ENCODE measurements at regions not wholly inside any gene's neighbourhood (a gene's known extent, or its start where the extent isn't known, plus 50 kb on each side); places are given as distances from the start of the nearest gene placed in this dataset.
"Not testable (repeated sequence)": the region's sequence is repeated elsewhere in the genome, so short reads cannot be mapped to it uniquely, and the experiment has no call there.

GRCh38 chr3:130826516-130827182 is 67.2 kb upstream of the ATP2C1 start:
- intact Hi-C loops (cut with micrococcal nuclease), result no loop called here
- no peak for DNase-seq
- no peaks in the 10 kb centered on the region for H3K9me3 Mint-ChIP-seq
- no peak for TF ChIP-seq CTCF (IDR thresholded peaks at IDR 0.05)
- H3K27ac Mint-ChIP-seq, result no peak overlapping the region
- H3K27me3 Mint-ChIP-seq, result peaks cover 4% of the 10 kb centered on the region
- POLR2A ChIA-PET, result no interaction called here
- H3K4me3 Mint-ChIP-seq, result no peak overlapping the region
- H3K36me3 Mint-ChIP-seq (ENCODE audit: low read depth), result no peaks in the 10 kb centered on the region
- no peaks in the 10 kb centered on the region for H3K4me1 Mint-ChIP-seq (ENCODE audit: low read depth)
- no peak for ATAC-seq
- CTCF ChIA-PET, result no interaction called here

DNA sequence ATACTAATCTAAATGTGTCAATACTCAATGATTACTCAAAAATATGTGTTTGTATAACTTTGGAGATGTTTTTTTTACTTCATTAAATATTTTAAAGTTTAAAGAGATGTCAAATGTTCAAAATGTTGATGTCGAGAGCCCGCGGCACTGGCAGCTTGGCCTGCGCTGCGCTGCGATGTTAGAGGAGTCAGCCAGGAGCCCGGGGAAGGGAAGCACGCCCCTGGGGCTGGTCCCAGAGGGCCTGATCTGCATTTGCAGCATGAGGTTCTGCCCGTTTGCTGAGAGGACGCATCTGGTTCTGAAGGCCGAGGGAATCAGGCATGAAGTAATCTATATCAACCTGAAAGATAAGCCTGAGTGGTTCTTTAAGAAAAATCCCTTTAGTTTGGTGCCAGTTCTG is 66.4 kb upstream of the ATP2C1 start:
- no peak for TF ChIP-seq CTCF (IDR thresholded peaks at IDR 0.05)
- Mint-ChIP-seq H3K36me3 (ENCODE audit: low read depth) (no peaks in the 10 kb centered on the region), H3K4me1 (ENCODE audit: low read depth) (no peaks in the 10 kb centered on the region), H3K27ac (no peak overlapping the region), H3K27me3 (peaks cover 4% of the 10 kb centered on the region), H3K4me3 (no peak overlapping the region), H3K9me3 (no peaks in the 10 kb centered on the region)
- ATAC-seq (no peak), DNase-seq (no peak)
- CTCF ChIA-PET, result interaction anchor here (1.2 kb wide), 1 partner anchor 11 kb away, joined by 3 read pairs; no protein-coding TSS in a partner anchor
- intact Hi-C loops (cut with micrococcal nuclease), result no loop called here
- POLR2A ChIA-PET, result interaction anchor here (0.7 kb wide), 1 partner anchor 65 kb away, joined by 3 read pairs; no protein-coding TSS in a partner anchor

GRCh38 chr3:130828948-130829947 is 64.6 kb upstream of the ATP2C1 start:
- DNase-seq (no peak), ATAC-seq (no peak)
- Mint-ChIP-seq H3K27me3 (peaks cover 2% of the 10 kb centered on the region), H3K4me1 (ENCODE audit: low read depth) (no peaks in the 10 kb centered on the region), H3K27ac (no peak overlapping the region), H3K36me3 (ENCODE audit: low read depth) (no peaks in the 10 kb centered on the region), H3K9me3 (no peaks in the 10 kb centered on the region), H3K4me3 (no peak overlapping the region)
- intact Hi-C loops (cut with micrococcal nuclease), result no loop called here
- ChIA-PET CTCF (no interaction called here), POLR2A (no interaction called here)
- TF ChIP-seq CTCF (IDR thresholded peaks at IDR 0.05), result no peak

DNA sequence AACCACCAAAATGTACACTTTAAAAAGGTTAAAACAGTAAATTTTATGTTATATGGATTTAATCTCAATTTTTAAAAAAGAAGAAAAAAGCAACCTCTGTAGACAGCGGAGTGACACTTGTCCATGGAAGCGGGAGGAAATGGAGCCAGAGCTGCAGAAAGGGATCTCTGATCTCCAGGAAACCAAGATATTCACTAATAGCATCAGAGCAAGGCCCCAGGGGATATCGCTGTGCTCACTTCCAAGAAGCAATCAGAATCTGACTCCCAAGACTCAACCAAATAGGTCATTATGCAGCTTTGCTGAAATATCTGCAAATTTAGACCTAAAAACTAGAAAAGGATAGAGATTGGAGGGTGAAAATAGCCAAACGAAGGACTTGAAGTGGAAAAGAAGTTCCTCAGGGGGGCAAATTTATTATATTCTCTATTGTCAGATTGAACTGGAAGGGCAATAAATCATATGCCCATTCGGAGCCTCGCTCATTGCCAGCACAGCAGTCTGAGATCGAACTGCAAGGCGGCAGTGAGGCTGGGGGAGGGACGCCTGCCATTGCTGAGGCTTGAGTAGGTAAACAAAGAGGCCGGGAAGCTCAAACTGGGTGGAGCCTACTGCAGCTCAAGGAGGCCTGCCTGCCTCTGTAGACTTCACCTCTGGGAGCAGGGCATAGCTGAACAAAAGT is 62.0 kb upstream of the ATP2C1 start:
- DNase-seq, result no peak
- intact Hi-C loops (cut with micrococcal nuclease), result no loop called here
- H3K27me3 Mint-ChIP-seq, result peaks cover 2% of the 10 kb centered on the region
- no peaks in the 10 kb centered on the region for H3K4me1 Mint-ChIP-seq (ENCODE audit: low read depth)
- no peak for ATAC-seq
- H3K36me3 Mint-ChIP-seq (ENCODE audit: low read depth), result no peaks in the 10 kb centered on the region
- H3K27ac Mint-ChIP-seq, result no peak overlapping the region
- no peaks in the 10 kb centered on the region for H3K9me3 Mint-ChIP-seq
- TF ChIP-seq CTCF (IDR thresholded peaks at IDR 0.05), result no peak
- ChIA-PET POLR2A (no interaction called here), CTCF (interaction anchor here (1.0 kb wide), 1 partner anchor 72 kb away, joined by 4 read pairs; no protein-coding TSS in a partner anchor)
- H3K4me3 Mint-ChIP-seq, result no peak overlapping the region

DNA sequence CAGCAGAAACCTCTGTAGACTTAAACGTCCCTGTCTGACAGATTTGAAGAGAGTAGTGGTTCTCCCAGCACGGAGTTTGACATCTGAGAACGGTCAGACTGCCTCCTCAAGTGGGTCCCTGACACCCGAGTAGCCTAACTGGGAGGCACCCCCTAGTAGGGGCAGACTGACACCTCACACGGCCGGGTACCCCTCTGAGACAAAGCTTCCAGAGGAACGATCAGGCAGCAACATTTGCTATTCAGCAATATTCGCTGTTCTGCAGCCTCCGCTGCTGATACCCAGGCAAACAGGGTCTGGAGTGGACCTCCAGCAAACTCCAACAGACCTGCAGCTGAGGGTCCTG is 61.5 kb upstream of the ATP2C1 start:
- CTCF ChIA-PET; H3K9me3 Mint-ChIP-seq; H3K27me3 Mint-ChIP-seq; POLR2A ChIA-PET; DNase-seq; H3K36me3 Mint-ChIP-seq (ENCODE audit: low read depth); H3K4me1 Mint-ChIP-seq (ENCODE audit: low read depth); intact Hi-C loops (cut with micrococcal nuclease); H3K4me3 Mint-ChIP-seq; H3K27ac Mint-ChIP-seq; ATAC-seq: not testable (repeated sequence)

Data from activated CD8-positive, alpha-beta T cell treated with anti-CD3 and anti-CD28 coated beads for 36 hours (primary cell).